T-helper 2 cell (primary cell): ENCODE measurements at regions not wholly inside any gene's neighbourhood (a gene's known extent, or its start where the extent isn't known, plus 50 kb on each side); places are given as distances from the start of the nearest gene placed in this dataset.

Experiments
- DNase-seq, 5 experiments: peaks; one replicate each; pipeline versions ENCODE4 v3.0.0 to v3.0.0-alpha.2; 2012 to 2022

DNA sequence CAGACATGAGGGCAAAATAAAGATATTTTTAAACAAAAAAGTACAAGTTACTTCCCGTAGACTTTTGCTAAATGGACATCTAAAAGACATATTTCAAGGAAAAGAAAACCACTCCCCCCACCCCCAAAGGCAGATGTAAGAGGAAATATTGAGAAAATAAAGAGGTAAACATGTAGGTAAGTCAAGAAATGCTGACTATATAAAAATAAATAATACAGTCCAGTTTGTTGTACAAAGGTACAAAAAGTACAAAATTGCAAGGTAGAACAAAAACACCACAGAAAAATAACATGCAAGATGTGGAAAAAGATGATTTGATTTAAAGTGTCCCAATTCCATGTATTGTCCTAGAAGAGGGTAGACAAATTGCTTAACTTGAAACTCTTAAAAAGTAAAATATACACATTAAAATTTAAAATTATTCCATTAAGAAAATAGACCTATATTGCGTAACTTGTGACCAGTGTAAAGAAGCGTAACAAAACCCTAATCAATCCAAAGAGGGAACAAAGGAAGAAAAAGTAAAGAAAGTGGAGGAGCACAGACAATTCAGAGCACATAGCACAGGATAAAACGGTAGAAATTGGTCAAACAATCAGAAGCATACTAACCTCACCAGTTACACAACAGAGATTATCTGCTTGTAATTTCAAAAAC is 58.4 kb upstream of the FAM216B start:
- DNase-seq: no peak

- no peak for DNase-seq
Observed at GRCh38 chr13:42728507-42729180, 52.7 kb upstream of the FAM216B start.

- DNase-seq: no peak
Observed at GRCh38 chr13:42729857-42730402, 51.5 kb upstream of the FAM216B start.
